Tibial artery (tissue), 4 donors: ENCODE measurements at regions not wholly inside any gene's neighbourhood (a gene's known extent, or its start where the extent isn't known, plus 50 kb on each side); places are given as distances from the start of the nearest gene placed in this dataset.

Experiments used
- DNase-seq, 2 donors: peaks; one replicate each; pipeline ENCODE4 v3.0.0-alpha.2; 2019
- H3K27ac ChIP-seq, 2 donors: fragments of 200-600 bp; sonication (generic) in 1 of 2; 1 replicate in 1 of 2; 2 replicates in 1 of 2; pipeline ENCODE4 v1.5.1; 2018 to 2019; ENCODE audit warnings: mild to moderate bottlenecking in 1 of 2
- H3K27me3 ChIP-seq, 2 donors: fragments of 200-600 bp; sonication (generic) in 1 of 2; one replicate each; pipeline versions ENCODE4 v1.5.1 to v1.6.0; 2016 to 2019
- H3K36me3 ChIP-seq, 3 donors: fragments of 200-600 bp; sonication (generic) in 2 of 3; one replicate each; pipeline ENCODE4 v1.5.1; 2016 to 2019; ENCODE audit warnings: mild to moderate bottlenecking in 2 of 3
- H3K4me1 ChIP-seq, 4 donors: fragments of 200-600 bp; sonication (generic) in 2 of 4; 1 replicate in 3 of 4; 2 replicates in 1 of 4; pipeline ENCODE4 v1.5.1; 2016 to 2019
- H3K4me3 ChIP-seq, 2 donors: fragments of 200-600 bp; sonication (generic) in 1 of 2; 1 replicate in 1 of 2; 2 replicates in 1 of 2; pipeline ENCODE4 v1.5.1; 2018 to 2019; ENCODE audit warnings: mild to moderate bottlenecking in 2 of 2
- H3K9me3 ChIP-seq, 3 donors: fragments of 200-600 bp; sonication (generic) in 1 of 3; one replicate each; pipeline ENCODE4 v1.5.1; 2016 to 2019
- CTCF ChIP-seq, 2 experiments: fragments of 200-600 bp in 1 of 2; fragments of 450-650 bp in 1 of 2; IDR thresholded peaks; one replicate each; pipeline ENCODE4 v1.5.1; 2017 to 2019; ENCODE audit warnings: antibody characterized with exemption in 2 of 2, mild to moderate bottlenecking in 1 of 2, moderate library complexity in 1 of 2
- intact Hi-C: fragments of 100-400 bp; cut with DNase I; formaldehyde crosslinking; loops from one replicate; pipeline ENCODE4 v1.15.0; 2023; ENCODE audit warnings: low total_unique reads

GRCh38 chr9:89797255-89797654, 192.4 kb downstream of the GADD45G start:
- Histone ChIP-seq H3K27ac (no peak overlapping the region), H3K36me3 (no peaks in the 10 kb centered on the region), H3K9me3 (no peaks in the 10 kb centered on the region), H3K27me3 (no peaks in the 10 kb centered on the region), H3K4me1 (peaks cover 0 to 15% (median 12%) of the 10 kb centered on the region in 4 donors), H3K4me3 (no peak overlapping the region)
- intact Hi-C loops, result no loop called here
- DNase-seq, result peak in 1 of 2 donors; percentile 58
- no peak for TF ChIP-seq CTCF (IDR thresholded peaks at IDR 0.05)

DNA sequence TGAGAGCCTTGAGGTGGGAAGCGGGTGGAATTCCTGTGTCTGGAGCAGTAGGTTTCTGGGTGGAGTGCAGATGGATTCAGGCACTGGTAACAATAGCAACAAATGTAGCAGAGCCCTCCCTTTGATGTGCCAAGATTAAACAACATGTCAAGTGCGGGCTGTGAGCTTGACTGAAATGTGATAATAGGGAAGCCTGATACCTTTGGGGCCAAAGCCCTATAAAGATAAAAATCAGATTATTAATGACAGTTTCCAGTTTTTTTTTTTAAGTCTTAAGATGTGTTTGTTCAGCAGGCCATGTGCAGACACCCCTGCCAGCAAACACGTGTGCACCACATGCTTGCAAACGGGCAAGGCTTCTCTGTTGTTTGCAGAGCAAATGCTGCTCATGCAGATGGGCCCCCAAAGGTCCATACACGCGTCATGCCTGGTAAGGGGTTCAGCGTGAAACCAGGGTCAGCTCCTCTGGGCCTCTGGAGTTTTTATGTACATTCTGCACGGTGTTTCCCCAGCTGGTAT, 193.2 kb downstream of the GADD45G start:
- TF ChIP-seq CTCF (IDR thresholded peaks at IDR 0.05), result no peak
- peaks cover 0 to 23% (median 19%) of the 10 kb centered on the region in 4 donors for H3K4me1 ChIP-seq
- H3K27ac ChIP-seq, result no peak overlapping the region
- H3K36me3 ChIP-seq, result no peaks in the 10 kb centered on the region
- no peaks in the 10 kb centered on the region for H3K27me3 ChIP-seq
- intact Hi-C loops, result no loop called here
- H3K4me3 ChIP-seq, result no peak overlapping the region
- DNase-seq, result peak in 1 of 2 donors; percentile 31
- H3K9me3 ChIP-seq, result no peaks in the 10 kb centered on the region

DNA sequence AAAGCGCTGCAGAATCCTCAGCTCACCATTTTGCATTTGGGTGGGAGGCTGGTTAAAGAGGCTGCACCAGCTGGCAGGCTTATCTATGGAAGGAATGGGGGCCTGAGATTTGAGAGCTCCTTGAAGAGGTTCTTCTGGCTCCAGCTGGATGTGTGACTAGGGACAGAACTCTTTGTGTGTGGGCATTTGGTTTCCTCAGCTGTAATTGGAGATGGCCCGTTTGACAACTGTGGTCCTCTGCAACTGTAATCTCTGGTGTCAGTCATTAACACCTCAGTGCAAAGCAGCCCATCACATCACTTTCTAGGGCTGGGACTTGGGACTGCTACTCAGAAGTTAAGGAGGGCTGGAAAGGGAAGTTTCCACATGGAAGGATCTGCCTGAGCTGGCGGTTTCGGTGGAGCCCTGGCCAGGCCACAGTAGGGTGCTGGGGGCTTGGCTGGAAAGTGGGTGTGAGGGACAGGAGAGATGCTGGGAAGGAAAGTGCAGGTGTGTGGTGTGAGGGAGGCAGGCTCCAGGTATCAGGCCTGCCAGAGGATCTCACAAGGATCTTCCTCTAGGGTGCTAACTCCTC, 193.8 kb downstream of the GADD45G start:
- intact Hi-C loops, result no loop called here
- no peaks in the 10 kb centered on the region for H3K27me3 ChIP-seq
- H3K4me3 ChIP-seq, result no peak overlapping the region
- TF ChIP-seq CTCF (IDR thresholded peaks at IDR 0.05), result no peak
- H3K27ac ChIP-seq, result no peak overlapping the region
- peaks cover 0 to 29% (median 24%) of the 10 kb centered on the region in 4 donors for H3K4me1 ChIP-seq
- H3K9me3 ChIP-seq, result no peaks in the 10 kb centered on the region
- DNase-seq, result peak in 1 of 2 donors; percentile 25
- H3K36me3 ChIP-seq, result no peaks in the 10 kb centered on the region

DNA sequence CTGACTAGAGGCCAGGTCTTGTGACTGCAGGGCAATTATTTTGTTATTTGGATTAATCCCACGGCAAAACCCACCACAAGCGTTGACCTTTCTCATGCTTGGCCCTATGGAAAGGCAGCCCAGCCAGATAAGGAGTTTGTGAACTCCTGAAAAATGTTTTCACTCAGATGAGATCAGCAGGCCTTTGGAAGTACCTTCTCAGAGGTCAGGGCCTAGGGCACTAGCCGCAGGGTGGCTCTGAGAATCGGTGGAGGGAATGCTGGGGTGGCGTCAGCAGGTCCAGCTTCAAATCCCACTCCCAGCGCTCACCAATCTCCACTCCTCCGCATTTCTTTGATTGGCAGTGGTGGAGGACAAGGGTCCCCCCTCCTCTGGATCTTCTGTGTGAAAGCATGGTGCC, 194.4 kb downstream of the GADD45G start:
- no peak overlapping the region for H3K4me3 ChIP-seq
- no peak overlapping the region for H3K27ac ChIP-seq
- H3K27me3 ChIP-seq, result no peaks in the 10 kb centered on the region
- H3K36me3 ChIP-seq, result no peaks in the 10 kb centered on the region
- peaks cover 0 to 30% (median 24%) of the 10 kb centered on the region in 4 donors for H3K4me1 ChIP-seq
- intact Hi-C loops, result no loop called here
- peak in 1 of 2 donors; percentile 24 for DNase-seq
- H3K9me3 ChIP-seq, result no peaks in the 10 kb centered on the region
- TF ChIP-seq CTCF (IDR thresholded peaks at IDR 0.05), result no peak

DNA sequence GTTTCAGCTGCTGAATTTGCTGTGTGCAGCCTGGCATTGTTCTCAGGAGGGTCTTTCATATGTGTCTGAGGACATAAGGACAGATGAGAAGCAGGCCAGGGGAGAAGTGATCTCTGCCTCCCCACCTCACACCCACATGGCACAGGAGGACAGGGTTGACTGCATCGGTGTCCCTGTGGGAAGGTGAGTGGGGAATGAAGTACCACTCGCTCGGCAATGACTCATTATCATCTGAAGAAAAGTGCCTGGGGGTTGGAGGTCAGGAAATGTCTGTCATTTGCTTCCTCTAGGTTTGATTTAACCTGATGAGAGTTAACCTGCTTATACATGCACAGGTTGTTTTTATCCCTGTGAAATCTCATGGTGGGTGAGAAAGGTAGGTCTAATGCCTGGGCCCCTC, 195.0 kb downstream of the GADD45G start:
- H3K27me3 ChIP-seq, result no peaks in the 10 kb centered on the region
- H3K27ac ChIP-seq, result no peak overlapping the region
- H3K4me1 ChIP-seq, result peaks cover 0 to 30% (median 24%) of the 10 kb centered on the region in 4 donors
- peak in 1 of 2 donors; percentile 21 for DNase-seq
- no peaks in the 10 kb centered on the region for H3K36me3 ChIP-seq
- no peak for TF ChIP-seq CTCF (IDR thresholded peaks at IDR 0.05)
- intact Hi-C loops, result no loop called here
- no peaks in the 10 kb centered on the region for H3K9me3 ChIP-seq
- H3K4me3 ChIP-seq, result no peak overlapping the region
